Stimulated activated naive CD8-positive, alpha-beta T cell treated with anti-CD3 and anti-CD28 coated beads, Interleukin-15, Interleukin-2, amounts not matched to agents 100 U/mL and 50 U/mL, for 24 hours (primary cell): ENCODE measurements at regions not wholly inside any gene's neighbourhood (a gene's known extent, or its start where the extent isn't known, plus 50 kb on each side); places are given as distances from the start of the nearest gene placed in this dataset.

ENCODE experiments used
- ATAC-seq: fragments of 150-1000 bp; cut with Tn5 transposase; one replicate; pipeline ENCODE4 v1.10.0; 2021
- DNase-seq: peaks from one replicate; pipeline ENCODE4 v3.0.0; 2021

- DNase-seq (no peak), ATAC-seq (no peak)
Measured at GRCh38 chr7:53699215-53699837, 663.9 kb downstream of the POM121L12 start.

GRCh38 chr7:53719122-53719521, 683.7 kb downstream of the POM121L12 start:
- DNase-seq (no peak), ATAC-seq (no peak)

- no peak for ATAC-seq
- no peak for DNase-seq
Measured at GRCh38 chr7:53740971-53741370, 705.5 kb downstream of the POM121L12 start.

GRCh38 chr7:53743697-53744402, 708.4 kb downstream of the POM121L12 start:
- ATAC-seq: no peak
- DNase-seq: no peak

- DNase-seq (no peak), ATAC-seq (no peak)
Measured at GRCh38 chr7:53744403-53744760, 708.9 kb downstream of the POM121L12 start.

GRCh38 chr7:53756946-53757345, 721.5 kb downstream of the POM121L12 start:
- DNase-seq: no peak
- no peak for ATAC-seq

GRCh38 chr7:53768186-53768585, 732.8 kb downstream of the POM121L12 start:
- no peak for DNase-seq
- ATAC-seq: no peak

- ATAC-seq: no peak
Measured at GRCh38 chr7:53771701-53772100, 736.3 kb downstream of the POM121L12 start.

GRCh38 chr7:53776323-53776722, 740.9 kb downstream of the POM121L12 start:
- no peak for DNase-seq
- no peak for ATAC-seq

More at GRCh38 chr7:53771701-53772100, 736.3 kb downstream of the POM121L12 start:
- DNase-seq: no peak

- DNase-seq (no peak), ATAC-seq (no peak)
Measured at GRCh38 chr7:53789741-53790140, 752.4 kb upstream of the VSTM2A start.

GRCh38 chr7:53794816-53795215, 747.4 kb upstream of the VSTM2A start:
- no peak for DNase-seq
- peak; percentile 28 for ATAC-seq

- no peak for ATAC-seq
- DNase-seq: no peak
Measured at GRCh38 chr7:53800746-53801145, 741.4 kb upstream of the VSTM2A start.

GRCh38 chr7:53806119-53806518, 736.1 kb upstream of the VSTM2A start:
- DNase-seq (no peak), ATAC-seq (no peak)

- ATAC-seq: no peak
- DNase-seq: no peak
Measured at GRCh38 chr7:53811555-53812079, 730.6 kb upstream of the VSTM2A start.

- no peak for DNase-seq
- ATAC-seq: no peak
Measured at GRCh38 chr7:53812135-53812534, 730.0 kb upstream of the VSTM2A start.

- ATAC-seq: no peak
- DNase-seq: no peak
Measured at GRCh38 chr7:53835301-53835700, 706.9 kb upstream of the VSTM2A start.

- DNase-seq: no peak
- ATAC-seq: no peak
Measured at GRCh38 chr7:53877688-53878087, 664.5 kb upstream of the VSTM2A start.

- ATAC-seq: no peak
- DNase-seq: no peak
Measured at GRCh38 chr7:53900856-53901528, 641.2 kb upstream of the VSTM2A start.

GRCh38 chr7:53904355-53904754, 637.8 kb upstream of the VSTM2A start:
- DNase-seq: no peak
- no peak for ATAC-seq

GRCh38 chr7:53917637-53918036, 624.5 kb upstream of the VSTM2A start:
- ATAC-seq: no peak
- no peak for DNase-seq

GRCh38 chr7:53920011-53920410, 622.2 kb upstream of the VSTM2A start:
- no peak for ATAC-seq
- no peak for DNase-seq

- DNase-seq (no peak), ATAC-seq (no peak)
Measured at GRCh38 chr7:53940483-53940882, 601.7 kb upstream of the VSTM2A start.

- ATAC-seq (no peak), DNase-seq (no peak)
Measured at GRCh38 chr7:53947732-53948131, 594.4 kb upstream of the VSTM2A start.
